NCI-H446 treated with DMSO at 0.1 percent for 48 hours (cell line): ENCODE measurements at regions not wholly inside any gene's neighbourhood (a gene's known extent, or its start where the extent isn't known, plus 50 kb on each side); places are given as distances from the start of the nearest gene placed in this dataset.

Experiments
- DNase-seq: peaks from one replicate; lab custom pipeline; 2025; lab: John Stamatoyannopoulos, UW

DNA sequence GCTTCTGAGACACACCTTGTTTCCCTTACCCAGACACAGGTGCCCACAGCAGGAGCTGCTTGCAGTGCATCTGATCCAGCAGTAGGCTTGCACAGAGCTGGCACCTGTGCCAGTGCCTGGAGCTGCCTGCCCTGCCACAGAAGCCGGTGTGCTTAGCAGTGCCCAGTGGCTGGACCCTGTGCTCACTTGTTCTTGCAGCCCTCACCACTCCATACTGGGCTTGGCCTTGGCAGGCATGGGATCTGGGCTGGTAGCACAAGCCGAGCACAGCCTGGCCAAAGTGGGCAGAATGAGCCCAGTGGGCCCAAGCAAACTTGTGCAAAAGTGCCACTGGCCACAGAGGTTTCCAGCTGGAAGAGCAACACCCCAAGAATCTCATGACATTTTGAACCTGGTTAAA, 1950.4 kb downstream of the SUCLG1 start:
- DNase-seq, result no peak

- no peak for DNase-seq
Observed at GRCh38 chr2:82507657-82508056, 1951.4 kb downstream of the SUCLG1 start.

- DNase-seq, result no peak
Observed at GRCh38 chr2:82501217-82501616, 1957.9 kb downstream of the SUCLG1 start.

DNA sequence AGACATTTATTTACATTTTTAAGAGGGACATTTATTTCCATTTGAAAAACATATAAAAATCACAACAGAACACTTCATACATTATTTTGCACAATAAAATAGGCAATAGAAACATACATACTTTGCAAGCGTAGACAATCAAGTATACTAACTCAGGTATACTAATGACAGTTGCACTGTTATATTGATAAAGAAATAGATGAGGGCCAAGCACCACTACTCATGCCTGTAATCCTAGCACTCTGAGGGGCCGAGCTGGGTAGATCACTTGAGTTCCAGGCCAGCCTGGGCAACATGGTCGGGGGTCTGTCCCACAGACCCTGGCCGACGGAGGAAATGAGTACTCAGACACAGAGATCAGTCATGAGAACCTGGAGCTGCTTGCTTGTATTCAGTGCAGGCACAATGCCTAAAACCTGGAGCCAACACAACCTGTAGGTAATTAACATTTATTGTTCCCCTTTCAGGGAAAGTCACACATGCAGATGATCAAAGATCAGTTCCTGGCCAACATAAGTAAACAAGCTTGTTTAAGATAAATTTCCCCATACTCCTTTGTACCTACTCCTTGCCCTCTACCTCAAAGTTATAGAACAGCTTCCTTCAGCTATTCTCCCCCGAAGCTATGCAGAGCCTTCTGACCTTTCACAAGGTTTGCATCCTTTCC, 1960.2 kb downstream of the SUCLG1 start:
- DNase-seq, result no peak

GRCh38 chr2:82494739-82495138, 1964.3 kb downstream of the SUCLG1 start:
- DNase-seq, result no peak

- DNase-seq, result no peak
Observed at GRCh38 chr2:82491591-82491990, 1967.5 kb downstream of the SUCLG1 start.

- no peak for DNase-seq
Observed at GRCh38 chr2:82487354-82487753, 1971.7 kb downstream of the SUCLG1 start.

- no peak for DNase-seq
Observed at GRCh38 chr2:82485701-82486100, 1973.4 kb downstream of the SUCLG1 start.

GRCh38 chr2:82481207-82481606, 1977.9 kb downstream of the SUCLG1 start:
- DNase-seq, result no peak

- no peak for DNase-seq
Observed at GRCh38 chr2:82478641-82479040, 1980.4 kb downstream of the SUCLG1 start.

DNA sequence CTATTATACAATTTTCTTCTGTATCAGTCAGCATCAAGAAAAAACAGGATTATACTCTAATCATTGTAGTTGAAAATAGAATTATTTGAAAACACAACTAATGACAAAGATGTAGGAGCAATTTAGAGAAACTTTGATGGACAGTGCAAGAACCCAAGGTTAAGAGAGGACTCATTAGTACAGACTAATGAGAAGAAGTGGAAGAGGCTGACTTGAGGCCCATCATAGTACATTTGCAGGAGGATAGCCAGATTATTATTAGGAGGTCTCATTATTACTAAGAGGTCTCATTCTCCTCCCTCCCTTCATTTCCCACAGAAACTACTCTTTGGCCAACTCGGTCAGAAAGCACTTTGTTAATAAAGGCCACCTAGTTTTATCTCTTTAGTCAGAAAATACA, 1983.0 kb downstream of the SUCLG1 start:
- DNase-seq, result no peak

DNA sequence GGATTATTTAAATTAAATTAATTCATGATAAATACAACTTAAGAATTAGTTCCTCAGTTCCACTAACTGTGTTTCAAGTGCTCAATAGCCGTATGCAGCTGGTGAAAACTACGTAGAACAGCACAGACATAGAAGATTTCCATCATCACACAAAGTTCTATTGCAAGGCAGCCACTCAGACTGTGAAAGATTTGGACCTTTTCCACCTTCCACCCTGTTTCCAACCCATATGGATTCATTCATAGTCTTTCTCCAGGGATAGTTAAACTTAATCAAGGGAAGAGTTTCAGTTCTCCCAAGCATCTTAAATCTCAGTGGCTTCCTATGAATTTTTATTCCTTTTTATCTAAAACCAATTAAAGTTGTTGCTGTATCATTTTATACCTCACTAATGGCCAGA, 2030.8 kb downstream of the SUCLG1 start:
- DNase-seq, result no peak

GRCh38 chr2:82412021-82412420, 2047.1 kb downstream of the SUCLG1 start:
- no peak for DNase-seq

DNA sequence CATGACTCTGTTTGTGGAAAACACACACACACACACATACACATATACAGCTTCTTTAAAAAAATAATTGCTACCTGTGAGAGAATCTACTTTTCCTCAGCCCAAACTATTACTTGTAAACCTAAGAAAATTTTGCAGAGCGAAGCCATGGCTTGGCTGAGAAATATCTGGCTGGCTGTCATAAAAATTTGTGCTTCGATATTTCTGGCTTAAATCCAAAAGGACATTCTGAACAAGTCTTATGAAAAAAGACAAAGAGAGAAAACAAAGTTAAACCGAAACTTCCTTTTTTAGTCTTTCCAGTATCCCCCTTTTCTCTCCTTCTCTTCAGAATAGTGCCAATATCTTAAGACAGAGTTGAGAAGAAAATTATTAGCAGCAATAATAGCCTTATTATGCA, 2048.0 kb downstream of the SUCLG1 start:
- no peak for DNase-seq

GRCh38 chr2:82395531-82395930, 2063.5 kb downstream of the SUCLG1 start:
- no peak for DNase-seq

GRCh38 chr2:82391386-82391785, 2067.7 kb downstream of the SUCLG1 start:
- no peak for DNase-seq

GRCh38 chr2:82355622-82356021, 2051.1 kb upstream of the LRRTM1 start:
- no peak for DNase-seq

DNA sequence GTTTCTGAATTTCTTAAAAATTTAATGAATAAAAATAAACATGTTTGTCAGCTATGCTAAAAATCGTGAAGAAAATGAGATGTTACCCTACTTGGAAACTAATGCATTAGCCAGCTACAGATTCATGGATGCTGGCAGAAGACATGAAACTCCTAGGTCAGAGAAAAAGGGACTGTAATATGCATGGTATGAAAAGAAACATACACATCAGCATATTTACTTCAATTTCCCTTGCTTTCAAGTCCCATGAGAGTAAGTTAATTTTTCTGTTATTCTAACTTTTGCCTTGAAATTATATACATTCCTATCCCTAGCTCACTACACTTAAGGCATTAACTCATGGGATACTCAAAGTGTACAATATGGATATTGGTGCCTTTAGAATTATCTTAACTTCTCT, 2041.4 kb upstream of the LRRTM1 start:
- no peak for DNase-seq

GRCh38 chr2:82344670-82345069, 2040.1 kb upstream of the LRRTM1 start:
- DNase-seq, result no peak

DNA sequence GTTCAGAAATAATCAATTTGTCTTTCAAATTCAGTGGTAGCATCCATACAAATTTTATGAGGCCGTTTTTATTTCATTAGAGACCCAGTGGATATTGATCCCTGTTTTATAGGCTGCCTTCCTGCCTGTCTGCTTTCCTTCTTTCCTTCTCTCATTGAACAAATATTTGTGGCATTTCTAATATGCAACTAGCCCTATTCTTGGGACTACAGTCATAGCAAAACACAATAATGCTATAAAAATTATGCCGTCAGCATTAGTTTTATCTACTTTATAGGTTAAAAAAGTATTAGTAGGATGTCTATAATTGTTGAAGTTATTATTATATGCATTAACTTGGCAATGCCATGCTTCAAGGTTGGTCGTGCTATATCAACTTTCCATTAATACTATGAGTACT, 2037.8 kb upstream of the LRRTM1 start:
- no peak for DNase-seq

DNA sequence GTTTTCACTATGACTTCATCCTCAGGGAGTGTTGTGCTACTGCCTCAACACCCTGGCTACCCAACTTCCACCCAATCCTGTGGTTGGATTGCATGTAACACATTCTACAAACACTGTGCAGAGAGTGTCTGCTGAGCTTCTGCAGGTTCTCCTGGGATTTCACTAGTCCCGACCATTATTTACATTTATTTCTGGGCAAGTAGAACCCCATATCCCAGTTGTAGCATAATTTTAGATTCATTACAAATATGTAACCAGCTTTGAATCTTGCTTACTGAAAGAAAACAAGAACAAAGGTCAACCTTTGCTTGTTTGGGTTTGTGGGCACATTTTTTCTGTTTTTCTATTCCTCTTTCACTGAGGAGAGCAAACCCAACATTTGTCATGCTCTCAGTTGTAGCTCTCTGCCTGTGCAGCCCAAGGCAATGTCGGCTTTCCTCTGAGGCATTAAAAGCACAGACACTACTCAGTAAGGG, 2036.1 kb upstream of the LRRTM1 start:
- no peak for DNase-seq

GRCh38 chr2:82339805-82340204, 2035.3 kb upstream of the LRRTM1 start:
- no peak for DNase-seq

DNA sequence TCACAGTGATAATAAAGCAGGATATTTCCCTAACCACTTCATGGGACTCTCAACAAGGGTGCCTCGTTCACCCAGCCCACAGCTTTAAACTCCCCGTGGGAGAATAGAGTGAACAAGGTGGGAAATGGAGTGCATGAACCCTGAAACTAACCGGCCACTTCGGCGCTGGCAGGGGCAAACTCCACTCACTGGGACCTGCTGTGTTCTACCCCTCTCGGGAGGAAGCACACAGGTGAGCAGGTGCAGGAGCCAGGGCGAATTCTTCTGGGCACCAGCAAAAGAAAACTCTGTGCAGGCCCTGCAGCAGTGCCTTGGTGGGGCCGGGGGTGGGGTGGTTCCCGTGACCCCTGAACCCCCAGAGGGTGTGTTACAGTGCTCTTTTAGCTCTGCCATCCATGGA, 2029.1 kb upstream of the LRRTM1 start:
- DNase-seq, result no peak

GRCh38 chr2:82330155-82330554, 2025.6 kb upstream of the LRRTM1 start:
- no peak for DNase-seq
